NCI-H345 treated with DMSO at 0.1 percent for 48 hours (cell line): ENCODE measurements at regions not wholly inside any gene's neighbourhood (a gene's known extent, or its start where the extent isn't known, plus 50 kb on each side); places are given as distances from the start of the nearest gene placed in this dataset.

ENCODE experiments used
- DNase-seq: peaks from one replicate; lab custom pipeline; 2025; ENCODE audit not compliant: unreplicated experiment; lab: John Stamatoyannopoulos, UW

- no peak for DNase-seq
Observed at GRCh38 chr4:175871774-175872405, 59.8 kb upstream of the GPM6A start.

- no peak for DNase-seq
Observed at GRCh38 chr4:175873707-175874106, 61.6 kb upstream of the GPM6A start.

DNA sequence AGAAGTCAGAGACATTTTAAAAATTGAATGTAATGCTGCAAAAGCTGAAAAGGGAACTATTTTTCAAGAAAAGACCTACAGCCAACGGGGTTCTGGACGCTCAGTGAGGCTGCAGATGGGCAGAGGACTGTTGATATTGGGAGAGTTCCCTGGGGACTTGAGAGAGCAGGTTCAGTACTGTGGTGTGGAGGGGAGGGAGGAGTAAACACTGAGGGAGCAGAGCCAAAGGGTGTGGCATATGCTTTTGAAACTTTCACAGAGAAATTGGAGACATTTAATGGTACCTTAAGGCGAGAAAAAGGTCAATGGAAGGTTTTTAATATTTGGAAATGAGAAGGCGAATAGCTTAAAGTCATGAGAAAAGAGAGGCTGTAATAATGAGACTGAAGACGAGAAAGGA is 62.2 kb upstream of the GPM6A start:
- DNase-seq: no peak

GRCh38 chr4:175875993-175876771 is 64.1 kb upstream of the GPM6A start:
- no peak for DNase-seq

DNA sequence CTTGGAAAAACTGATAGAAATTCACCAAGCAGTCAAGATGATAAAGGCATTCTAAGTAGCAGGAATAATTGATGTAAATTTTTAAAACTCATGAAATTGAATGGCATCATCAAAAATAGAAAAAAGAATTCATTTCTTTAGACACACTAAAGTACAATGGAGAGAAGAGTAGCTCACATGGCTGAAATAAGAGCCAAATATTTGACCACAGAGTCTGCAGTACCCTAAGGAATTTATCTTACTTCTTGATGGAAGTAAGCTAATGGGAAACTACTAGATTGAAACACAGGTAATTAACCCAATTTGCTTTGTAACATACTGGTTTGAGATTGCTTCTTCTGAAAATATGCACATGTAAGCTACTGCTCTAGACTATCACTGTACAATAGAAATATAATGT is 70.8 kb upstream of the GPM6A start:
- DNase-seq: no peak

DNA sequence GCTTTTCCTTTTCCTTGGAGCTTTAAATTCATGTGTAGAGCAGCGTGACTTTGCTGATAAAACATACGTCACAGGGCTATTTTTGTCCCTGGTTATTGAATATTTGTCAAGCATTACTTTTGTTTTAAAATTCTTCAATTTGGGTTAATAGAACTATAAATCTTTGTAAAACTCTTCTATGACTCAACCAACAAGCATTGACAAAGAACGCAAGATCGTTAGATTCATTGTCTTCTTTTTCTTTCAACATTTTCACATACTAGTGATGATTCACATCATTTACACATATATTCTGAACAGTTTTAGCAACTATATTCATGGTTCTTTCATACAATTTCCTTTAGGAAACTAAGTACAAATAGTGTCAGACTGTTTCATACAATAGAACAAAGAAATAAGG is 72.0 kb upstream of the GPM6A start:
- DNase-seq: no peak

DNA sequence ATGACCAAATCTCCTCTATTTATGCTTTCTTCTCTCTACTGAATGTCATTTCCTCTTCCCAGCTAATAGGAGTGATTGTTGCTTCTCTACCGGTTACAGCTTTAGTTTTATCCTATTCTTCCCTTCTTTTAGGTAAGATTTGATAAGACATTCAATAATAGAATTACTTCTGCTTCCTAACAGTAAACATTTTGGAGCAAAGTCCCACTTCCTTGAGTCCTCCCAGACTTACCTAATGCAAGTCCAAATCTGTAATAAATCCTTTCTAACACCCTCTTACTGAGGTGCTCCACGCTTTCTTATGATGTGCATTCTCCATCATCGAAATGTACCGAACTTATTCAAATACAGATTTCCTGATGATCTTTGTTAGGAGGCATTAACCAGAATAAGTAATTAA is 79.2 kb upstream of the GPM6A start:
- no peak for DNase-seq

GRCh38 chr4:175891851-175892250 is 79.8 kb upstream of the GPM6A start:
- DNase-seq: peak; percentile 11

DNA sequence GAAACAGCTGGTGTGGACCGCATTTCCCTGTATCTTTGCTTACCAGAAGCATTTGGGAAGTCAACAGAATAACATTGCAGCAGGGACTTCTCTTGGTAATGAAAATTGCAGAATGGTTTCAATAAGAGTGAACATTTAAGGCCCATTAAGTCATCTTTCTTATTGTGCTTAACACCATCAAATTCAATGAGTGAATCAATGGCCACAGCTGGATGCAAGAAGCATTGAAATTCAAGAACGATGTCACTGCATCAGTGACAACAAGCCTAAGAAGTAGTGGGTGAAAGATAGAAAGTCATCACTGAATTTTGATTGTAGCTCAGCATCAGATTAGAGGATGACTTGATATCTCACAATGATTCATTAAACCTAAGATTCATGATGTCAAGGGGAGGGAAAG is 93.9 kb upstream of the GPM6A start:
- no peak for DNase-seq

GRCh38 chr4:175906384-175906783 is 94.3 kb upstream of the GPM6A start:
- no peak for DNase-seq

GRCh38 chr4:175910700-175911099 is 98.6 kb upstream of the GPM6A start:
- DNase-seq: no peak

DNA sequence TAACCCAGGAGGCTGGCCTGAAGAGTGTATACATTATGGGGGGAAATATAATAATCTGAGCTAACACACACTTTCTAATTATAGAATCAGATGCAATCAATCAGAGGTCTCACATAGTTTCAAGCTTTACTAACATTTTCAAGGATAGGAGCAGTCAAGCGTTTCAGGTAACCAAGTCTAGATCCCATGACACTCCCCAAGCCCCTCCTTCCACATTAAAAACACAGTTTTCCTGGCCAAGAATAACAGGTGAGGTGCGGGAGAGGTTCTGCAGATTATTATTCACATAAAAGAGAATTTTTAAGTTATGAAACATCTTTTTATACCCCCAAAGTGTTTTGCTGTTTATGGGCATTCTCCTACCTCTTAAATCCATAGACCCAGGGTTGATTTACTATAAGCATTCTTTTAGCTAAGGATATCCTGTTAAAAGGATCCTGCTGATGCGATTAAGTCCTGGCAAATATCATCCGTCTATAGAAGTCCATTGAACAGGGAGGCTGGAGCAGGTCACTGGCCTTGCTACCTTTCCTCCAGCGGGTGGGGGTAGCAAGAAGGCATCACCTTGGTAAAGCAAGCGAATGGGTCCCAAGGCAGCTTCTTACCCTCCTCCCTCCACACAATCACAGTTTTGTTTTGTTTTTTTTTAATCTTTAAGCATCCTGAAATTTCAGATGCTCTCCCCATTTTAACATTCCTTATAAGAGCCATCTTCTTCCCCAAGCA is 104.7 kb upstream of the GPM6A start:
- DNase-seq: no peak

- no peak for DNase-seq
Observed at GRCh38 chr4:175927121-175927520, 115.1 kb upstream of the GPM6A start.

- no peak for DNase-seq
Observed at GRCh38 chr4:175929441-175929840, 117.4 kb upstream of the GPM6A start.

- DNase-seq: no peak
Observed at GRCh38 chr4:175929932-175930331, 117.9 kb upstream of the GPM6A start.

DNA sequence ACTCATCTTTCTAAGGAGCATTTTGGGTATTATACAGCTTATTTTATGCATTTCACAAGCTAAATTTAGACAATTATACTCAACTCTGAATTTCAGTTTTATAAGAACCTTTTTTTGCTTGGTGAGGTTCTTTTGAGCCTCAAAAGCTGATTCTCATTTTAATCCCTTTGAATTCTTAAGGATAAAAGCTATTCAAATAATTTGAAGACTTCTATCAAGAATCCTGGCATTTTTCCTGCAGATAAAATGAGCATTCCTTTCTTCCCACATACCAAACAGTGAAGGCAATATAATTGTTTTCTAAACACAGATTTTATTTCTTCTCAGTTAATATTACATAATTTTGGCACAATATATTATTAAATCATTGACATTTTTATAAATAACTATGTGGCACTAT is 118.4 kb upstream of the GPM6A start:
- DNase-seq: no peak

DNA sequence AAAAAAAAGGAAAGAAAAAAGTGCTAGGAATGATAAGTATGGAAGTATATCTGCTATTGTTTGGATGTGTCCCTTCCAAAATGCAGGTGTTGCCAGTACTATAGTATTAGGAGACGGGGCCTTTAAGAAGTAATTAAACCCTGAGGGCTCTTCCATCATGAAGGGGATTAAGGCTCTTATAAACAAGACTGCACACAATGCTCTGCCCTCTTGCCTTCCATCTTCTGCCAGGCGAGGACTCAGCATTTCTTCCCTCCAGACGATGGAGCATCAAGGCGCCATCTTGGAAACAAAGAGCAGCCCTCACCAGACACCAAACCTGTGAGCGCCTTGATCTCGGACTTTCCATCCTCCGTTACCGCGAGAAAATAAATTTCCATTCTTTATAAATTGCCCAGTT is 120.1 kb upstream of the GPM6A start:
- no peak for DNase-seq

GRCh38 chr4:175934506-175934905 is 122.4 kb upstream of the GPM6A start:
- DNase-seq: no peak

DNA sequence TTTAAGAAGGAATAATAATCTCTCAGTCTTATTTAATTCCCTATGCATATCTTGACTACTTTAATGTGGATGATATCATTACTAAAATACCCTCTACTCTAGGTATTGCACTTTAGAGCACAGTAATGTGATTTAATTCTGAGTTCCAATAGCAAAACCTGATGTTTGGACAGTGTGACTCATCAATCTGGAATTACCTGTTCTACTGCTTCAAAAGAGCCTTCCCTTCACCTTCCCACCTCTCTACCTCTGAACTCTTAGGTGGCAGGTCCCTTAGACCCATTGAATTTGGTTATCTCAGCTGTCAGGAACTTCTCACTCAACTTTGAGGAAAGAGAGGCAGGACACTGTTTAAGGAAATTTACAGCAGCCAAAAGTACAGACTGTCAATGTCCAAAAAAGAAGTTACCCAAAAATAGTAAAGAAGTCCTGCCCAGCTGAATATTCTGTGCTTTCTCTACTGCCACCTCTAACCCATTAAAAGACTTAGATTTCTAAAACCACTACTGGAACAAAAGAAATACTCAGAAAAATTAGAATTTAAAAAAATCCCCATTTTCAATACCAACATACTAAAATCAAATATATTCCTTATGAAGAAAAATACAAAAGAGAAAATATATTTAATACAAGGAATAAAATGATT is 123.1 kb upstream of the GPM6A start:
- DNase-seq: no peak

GRCh38 chr4:175944126-175944910 is 121.3 kb upstream of the WDR17 start:
- DNase-seq: no peak
